ENCODE measurements at regions not wholly inside any gene's neighbourhood (a gene's known extent, or its start where the extent isn't known, plus 50 kb on each side); places are given as distances from the start of the nearest gene placed in this dataset.

DNA sequence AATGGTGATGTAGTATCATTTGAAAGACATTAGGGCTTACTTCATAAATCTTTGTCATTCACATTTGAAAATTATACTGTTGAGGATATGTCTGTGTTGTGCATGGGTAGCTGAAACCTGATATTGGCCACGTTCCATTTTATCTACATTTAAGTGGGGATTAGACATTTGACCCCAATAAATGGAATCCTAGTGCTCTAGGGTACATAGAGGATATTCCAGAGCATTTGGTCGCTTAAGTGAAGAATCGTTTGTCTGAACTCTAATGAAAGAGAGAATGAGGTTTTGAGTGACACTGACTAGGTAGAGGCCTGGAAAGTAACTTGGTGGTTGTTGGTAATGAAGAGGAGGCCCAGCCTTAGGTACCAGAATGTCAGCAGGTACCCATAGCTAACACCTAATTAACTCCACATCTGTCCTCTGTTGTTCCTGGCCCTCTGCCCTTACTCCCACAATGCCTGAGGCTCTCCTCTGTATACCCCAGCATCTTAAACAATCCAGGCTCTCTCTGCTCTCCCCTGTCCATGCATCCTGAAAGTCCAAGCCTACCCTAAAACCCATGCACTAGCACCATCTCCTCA lies 299.5 kb upstream of the KLF3 start:
- no peak for TF ChIP-seq CTCF (IDR thresholded peaks at IDR 0.05 in 8 of 11, conservative IDR thresholded peaks at IDR 0.05 in 3 of 11)
- TF ChIP-seq POLR2AphosphoS5 (IDR thresholded peaks at IDR 0.05), result no peak

Measured in spleen (tissue), 7 donors.